Heart right ventricle (tissue), 16 donors: ENCODE measurements at regions not wholly inside any gene's neighbourhood (a gene's known extent, or its start where the extent isn't known, plus 50 kb on each side); places are given as distances from the start of the nearest gene placed in this dataset.

ENCODE experiments used
- ATAC-seq, 8 donors: fragments of 200-7000 bp; cut with Tn5 transposase; one replicate each; pipeline ENCODE4 v1.9.1; 2020; ENCODE audit warnings: mild to moderate bottlenecking in 8 of 8, moderate library complexity in 8 of 8, moderate number of reproducible peaks in 1 of 8
- DNase-seq, 2 donors: peaks; one replicate each; pipeline ENCODE4 v3.0.0-alpha.2; 2020
- H3K27ac ChIP-seq, 10 donors: fragments of 200-600 bp; sonication (generic) in 2 of 10; one replicate each; pipeline versions ENCODE4 v1.5.0 to v1.8.0; 2020 to 2022; ENCODE audit warnings: mild to moderate bottlenecking in 3 of 10
- H3K27me3 ChIP-seq, 7 donors: fragments of 200-600 bp; one replicate each; pipeline ENCODE4 v1.8.0; 2021 to 2022; ENCODE audit warnings: mild to moderate bottlenecking in 2 of 7
- H3K36me3 ChIP-seq, 9 donors: fragments of 200-600 bp; sonication (generic) in 1 of 9; one replicate each; pipeline versions ENCODE4 v1.5.0 to v1.8.0; 2020 to 2022; ENCODE audit warnings: mild to moderate bottlenecking in 2 of 9
- H3K4me1 ChIP-seq, 9 donors: fragments of 200-600 bp; sonication (generic) in 1 of 9; one replicate each; pipeline versions ENCODE4 v1.5.0 to v1.8.0; 2020 to 2022; ENCODE audit warnings: mild to moderate bottlenecking in 4 of 9
- H3K4me3 ChIP-seq, 10 donors: fragments of 200-600 bp; sonication (generic) in 2 of 10; one replicate each; pipeline versions ENCODE4 v1.5.0 to v1.8.0; 2020 to 2022; ENCODE audit warnings: mild to moderate bottlenecking in 7 of 10, moderate library complexity in 2 of 10
- H3K9me3 ChIP-seq, 11 donors: fragments of 200-600 bp in 10 of 11; sonication (generic) in 2 of 11; one replicate each; pipeline versions ENCODE4 v1.5.0 to v1.8.0; 2013 to 2022; ENCODE audit warnings: mild to moderate bottlenecking in 2 of 11, control low read depth in 1 of 11, moderate library complexity in 1 of 11
- WGBS, 2 donors: extraction: QIAGEN DNeasy Blood & Tissue Kit; methylation state at CpG; one replicate each; pipeline ENCODE4 v1.1.7; 2013; ENCODE audit warnings: inconsistent platforms in 1 of 2; 5-methylcytosine and 5-hydroxymethylcytosine counted together
- intact Hi-C, 10 donors: fragments of 100-400 bp; cut with DNase I; formaldehyde crosslinking; loops; one replicate each; pipeline versions ENCODE4 v1.11.1 to v1.14.2; 2022
- TF ChIP-seq, protein P1 (sequence below), 9 donors: fragments of 200-600 bp; sonication (generic) in 2 of 9; IDR thresholded peaks; one replicate each; pipeline versions ENCODE4 v1.5.0 to v1.8.0; 2021 to 2022; ENCODE audit warnings: antibody characterized with exemption in 9 of 9, mild to moderate bottlenecking in 5 of 9, moderate library complexity in 1 of 9
- donor health status: Arrhythmogenic right ventricular cardiomyopathy.
- donor health status: ischemic (EF 13 %, LVEDD 7.1; RV severe dilation, severe dysfunction).
- donor health status: healthy with polysubstance abuse.
- donor health status: DM: no; HTN: yes; CAD: no.
- donor health status: DM: no; HTN: no; CAD: no.
- donor health status: ischemic (EF 25% LVEDD 6.9; RV normal size, moderate dysfunction).
- donor health status: ischemic (EF 25% LVEDD 5.7; RV mildly dilated, moderate dysfunction).
- donor health status: healthy.
- donor health status: DM: yes; HTN: yes; CAD: no.
- donor health status: Ischemic cardiomyopathy.
- donor health status: ischemic (EF 35%, LVEDD 5.7; RV mildly dilated, moderate dysfunction).
- donor health status: nonischemic (EF 11% LVEDD 7.7; RV severe dilation, severe dysfunction).
- donor health status: DM: yes; HTN: yes; CAD: no.
- donor health status: PGD.
- donor health status: ischemic (EF 29% LVEDD 5.4; RV normal size, mild dysfunction).
- donor health status: nonischemic (EF 23%, LVEDD 6.1; RV moderate dilation, normal function).

DNA sequence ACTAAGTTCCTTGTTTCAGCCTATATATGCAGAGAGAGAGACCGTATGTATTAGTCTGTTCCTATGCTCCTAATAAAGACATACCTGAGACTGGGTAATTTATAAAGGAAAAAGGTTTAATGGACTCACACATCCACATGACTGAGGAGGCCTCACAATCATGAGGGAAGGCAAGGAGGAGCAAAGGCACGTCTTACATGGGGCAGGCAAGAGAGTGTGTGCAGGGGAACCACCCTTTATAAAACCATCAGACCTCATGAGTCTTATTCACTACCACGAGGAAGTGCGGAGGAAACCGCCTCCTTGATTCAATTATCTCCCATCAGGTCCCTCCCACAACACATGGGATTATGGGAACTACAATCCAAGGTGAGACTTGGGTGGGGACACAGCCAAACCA is 73.8 kb downstream of the TMEM18 start:
- Histone ChIP-seq H3K36me3 (no peaks in the 10 kb centered on the region), H3K9me3 (no peaks in the 10 kb centered on the region), H3K27me3 (peaks cover 0 to 24% (median 4%) of the 10 kb centered on the region in 7 donors), H3K27ac (no peak overlapping the region), H3K4me3 (no peak overlapping the region), H3K4me1 (no peaks in the 10 kb centered on the region)
- intact Hi-C loops, result no loop called here
- DNase-seq, result no peak
- no peak for ATAC-seq
- 70 to 71% methylated on average over 5 of the region's 5 CpGs for WGBS, 2 donors
- TF ChIP-seq, protein P1, sequence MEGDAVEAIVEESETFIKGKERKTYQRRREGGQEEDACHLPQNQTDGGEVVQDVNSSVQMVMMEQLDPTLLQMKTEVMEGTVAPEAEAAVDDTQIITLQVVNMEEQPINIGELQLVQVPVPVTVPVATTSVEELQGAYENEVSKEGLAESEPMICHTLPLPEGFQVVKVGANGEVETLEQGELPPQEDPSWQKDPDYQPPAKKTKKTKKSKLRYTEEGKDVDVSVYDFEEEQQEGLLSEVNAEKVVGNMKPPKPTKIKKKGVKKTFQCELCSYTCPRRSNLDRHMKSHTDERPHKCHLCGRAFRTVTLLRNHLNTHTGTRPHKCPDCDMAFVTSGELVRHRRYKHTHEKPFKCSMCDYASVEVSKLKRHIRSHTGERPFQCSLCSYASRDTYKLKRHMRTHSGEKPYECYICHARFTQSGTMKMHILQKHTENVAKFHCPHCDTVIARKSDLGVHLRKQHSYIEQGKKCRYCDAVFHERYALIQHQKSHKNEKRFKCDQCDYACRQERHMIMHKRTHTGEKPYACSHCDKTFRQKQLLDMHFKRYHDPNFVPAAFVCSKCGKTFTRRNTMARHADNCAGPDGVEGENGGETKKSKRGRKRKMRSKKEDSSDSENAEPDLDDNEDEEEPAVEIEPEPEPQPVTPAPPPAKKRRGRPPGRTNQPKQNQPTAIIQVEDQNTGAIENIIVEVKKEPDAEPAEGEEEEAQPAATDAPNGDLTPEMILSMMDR (IDR thresholded peaks at IDR 0.05), result no peak

DNA sequence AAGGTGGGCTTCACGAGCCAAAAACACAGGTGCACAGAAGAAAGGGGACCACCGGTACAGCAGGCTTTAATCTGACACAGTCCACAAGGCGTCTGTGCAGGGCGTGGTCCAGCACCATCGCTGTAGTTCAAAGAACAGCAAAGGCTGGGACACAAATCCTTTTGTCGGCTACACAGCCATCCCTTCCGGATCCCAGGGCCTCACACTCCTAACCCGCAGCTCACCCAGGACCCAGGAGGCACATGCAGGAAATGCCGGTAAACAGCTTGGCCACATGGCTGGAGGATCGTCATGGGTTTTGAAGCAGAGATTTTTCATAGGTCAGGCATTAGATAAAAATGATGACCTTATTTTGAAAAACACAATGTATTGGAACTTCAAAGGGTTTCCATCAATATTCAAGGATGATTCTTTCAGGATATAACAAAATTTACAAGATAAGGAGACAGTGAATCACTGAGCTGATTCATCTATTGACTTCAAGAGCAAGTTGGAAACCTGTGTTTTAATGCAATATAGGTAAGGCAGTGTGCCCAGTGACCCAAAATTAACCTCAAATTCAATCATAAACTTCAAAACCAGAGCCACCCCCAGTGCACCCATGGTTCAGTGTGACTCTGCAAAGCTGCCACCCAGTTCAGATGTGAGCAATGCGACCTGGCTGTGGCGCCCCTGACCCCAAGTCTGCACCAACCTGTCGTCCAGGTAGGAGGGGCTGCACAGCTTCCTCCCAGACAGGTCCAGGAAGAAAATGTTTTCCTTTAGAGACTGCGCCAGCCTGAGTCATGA is 74.4 kb downstream of the TMEM18 start:
- Histone ChIP-seq H3K27me3 (peaks cover 0 to 22% (median 4%) of the 10 kb centered on the region in 7 donors), H3K4me3 (no peak overlapping the region), H3K9me3 (no peaks in the 10 kb centered on the region), H3K36me3 (no peaks in the 10 kb centered on the region), H3K4me1 (no peaks in the 10 kb centered on the region), H3K27ac (no peak overlapping the region)
- intact Hi-C loops, result no loop called here
- TF ChIP-seq, protein P1 (IDR thresholded peaks at IDR 0.05), result no peak
- DNase-seq (no peak), ATAC-seq (no peak)
- 82 to 84% methylated on average over 14 of the region's 14 CpGs for WGBS, 2 donors

DNA sequence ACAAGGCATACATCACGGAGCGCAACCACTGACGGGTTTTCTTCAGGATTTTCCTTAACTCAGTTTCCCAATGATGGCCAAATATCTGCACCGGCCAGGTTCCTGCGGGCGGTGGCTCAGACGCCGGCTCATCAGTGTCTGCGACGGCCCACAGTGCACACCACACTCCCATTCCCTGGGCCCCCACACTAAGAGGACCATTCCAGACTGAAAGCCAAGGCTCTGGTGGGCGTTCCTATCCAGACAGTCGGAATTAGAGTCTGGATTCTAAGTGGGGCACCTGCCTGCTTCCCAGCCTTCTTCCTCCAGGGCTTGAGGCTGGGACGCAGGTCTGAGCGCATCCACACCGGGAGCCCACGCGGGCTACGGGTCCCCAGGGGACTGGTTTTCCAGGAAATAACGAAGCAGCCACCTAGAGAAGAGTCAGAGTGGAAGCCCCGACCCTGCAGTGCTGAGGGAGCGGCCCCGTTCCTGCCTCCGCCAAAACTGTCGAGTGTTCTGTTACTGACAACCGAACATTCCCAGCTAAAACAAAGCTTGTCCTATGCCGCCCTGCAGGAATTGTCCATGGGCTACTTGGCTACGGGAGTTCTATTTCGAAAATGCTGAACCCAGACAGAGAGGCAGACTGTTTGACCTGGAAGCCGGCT is 75.3 kb downstream of the TMEM18 start:
- TF ChIP-seq, protein P1 (IDR thresholded peaks at IDR 0.05), result no peak
- H3K4me1 ChIP-seq, result no peaks in the 10 kb centered on the region
- H3K36me3 ChIP-seq, result no peaks in the 10 kb centered on the region
- ATAC-seq, result no peak
- intact Hi-C loops, result no loop called here
- no peak overlapping the region for H3K4me3 ChIP-seq
- DNase-seq, result no peak
- H3K9me3 ChIP-seq, result no peaks in the 10 kb centered on the region
- WGBS, 2 donors, result 80 to 86% methylated on average over 29 of the region's 29 CpGs
- no peak overlapping the region for H3K27ac ChIP-seq
- peaks cover 0 to 15% (median 4%) of the 10 kb centered on the region in 7 donors for H3K27me3 ChIP-seq

DNA sequence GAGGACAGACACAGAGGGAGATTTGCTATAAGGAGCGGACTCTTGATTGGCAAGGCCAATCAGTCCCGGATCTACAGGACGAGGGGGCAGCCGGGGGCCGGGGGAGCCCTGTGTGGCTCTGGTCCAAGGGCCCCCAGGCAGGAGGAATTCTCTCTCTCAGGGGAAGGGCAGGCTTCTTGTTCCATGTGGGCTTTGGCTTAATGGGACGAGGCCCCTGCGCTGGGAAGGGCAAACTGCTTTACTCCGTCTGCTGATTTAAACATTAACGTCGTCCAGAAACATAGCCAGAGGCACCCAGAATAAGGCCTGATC is 75.9 kb downstream of the TMEM18 start:
- TF ChIP-seq, protein P1 (IDR thresholded peaks at IDR 0.05), result no peak
- H3K27me3 ChIP-seq, result peaks cover 0 to 15% (median 4%) of the 10 kb centered on the region in 7 donors
- intact Hi-C loops, result no loop called here

More for the DNA sequence above, 75.9 kb downstream of the TMEM18 start:
- no peaks in the 10 kb centered on the region for H3K36me3 ChIP-seq
- WGBS, 2 donors, result 88 to 92% methylated on average over 10 of the region's 10 CpGs
- no peak overlapping the region for H3K27ac ChIP-seq
- no peak overlapping the region for H3K4me3 ChIP-seq
- DNase-seq (no peak), ATAC-seq (no peak)
- no peaks in the 10 kb centered on the region for H3K9me3 ChIP-seq
- H3K4me1 ChIP-seq, result no peaks in the 10 kb centered on the region
